AG09309 (cell line): ENCODE measurements at regions not wholly inside any gene's neighbourhood (a gene's known extent, or its start where the extent isn't known, plus 50 kb on each side); places are given as distances from the start of the nearest gene placed in this dataset.
"Not testable (repeated sequence)": the region's sequence is repeated elsewhere in the genome, so short reads cannot be mapped to it uniquely, and the experiment has no call there.

Experiments used
- DNase-seq: peaks from one replicate; pipeline ENCODE4 v3.0.0-alpha.2; 2010; ENCODE audit warnings: low read depth
- H3K4me3 ChIP-seq: 2 replicates; pipeline ENCODE4 v1.5.1; 2011; ENCODE audit warnings: mild to moderate bottlenecking, low read depth, low read length, moderate library complexity; ENCODE audit not compliant: control insufficient read depth
- TF ChIP-seq, protein P1 (sequence below): IDR thresholded peaks from 2 replicates; pipeline ENCODE4 v1.5.1; 2011; ENCODE audit warnings: mild to moderate bottlenecking, low read depth, low read length, inconsistent platforms; ENCODE audit not compliant: insufficient read depth, control insufficient read depth; ENCODE audit errors: missing control alignments

DNA sequence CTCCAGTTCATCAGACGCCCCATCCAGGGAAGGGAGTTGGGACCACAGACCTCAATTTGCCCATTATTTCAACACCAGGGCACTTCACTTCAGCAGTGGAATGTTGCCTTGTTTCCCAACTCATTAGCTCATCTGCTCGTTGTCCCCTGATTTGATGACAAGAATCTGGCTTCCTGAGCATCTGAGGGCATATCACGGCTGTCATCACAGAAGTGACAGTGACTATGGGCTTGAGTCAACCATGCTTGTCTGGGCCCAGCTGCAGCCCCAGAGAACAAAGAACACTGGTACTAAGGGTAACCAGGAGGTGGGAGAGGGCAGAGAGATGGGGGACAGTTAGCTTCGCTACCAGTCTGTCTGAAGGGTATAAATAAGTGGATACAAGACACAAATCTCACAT lies 266.0 kb upstream of the SDK2 start:
- no peak overlapping the region for H3K4me3 ChIP-seq
- DNase-seq, result no peak
- TF ChIP-seq, protein P1, sequence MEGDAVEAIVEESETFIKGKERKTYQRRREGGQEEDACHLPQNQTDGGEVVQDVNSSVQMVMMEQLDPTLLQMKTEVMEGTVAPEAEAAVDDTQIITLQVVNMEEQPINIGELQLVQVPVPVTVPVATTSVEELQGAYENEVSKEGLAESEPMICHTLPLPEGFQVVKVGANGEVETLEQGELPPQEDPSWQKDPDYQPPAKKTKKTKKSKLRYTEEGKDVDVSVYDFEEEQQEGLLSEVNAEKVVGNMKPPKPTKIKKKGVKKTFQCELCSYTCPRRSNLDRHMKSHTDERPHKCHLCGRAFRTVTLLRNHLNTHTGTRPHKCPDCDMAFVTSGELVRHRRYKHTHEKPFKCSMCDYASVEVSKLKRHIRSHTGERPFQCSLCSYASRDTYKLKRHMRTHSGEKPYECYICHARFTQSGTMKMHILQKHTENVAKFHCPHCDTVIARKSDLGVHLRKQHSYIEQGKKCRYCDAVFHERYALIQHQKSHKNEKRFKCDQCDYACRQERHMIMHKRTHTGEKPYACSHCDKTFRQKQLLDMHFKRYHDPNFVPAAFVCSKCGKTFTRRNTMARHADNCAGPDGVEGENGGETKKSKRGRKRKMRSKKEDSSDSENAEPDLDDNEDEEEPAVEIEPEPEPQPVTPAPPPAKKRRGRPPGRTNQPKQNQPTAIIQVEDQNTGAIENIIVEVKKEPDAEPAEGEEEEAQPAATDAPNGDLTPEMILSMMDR, result no peak

DNA sequence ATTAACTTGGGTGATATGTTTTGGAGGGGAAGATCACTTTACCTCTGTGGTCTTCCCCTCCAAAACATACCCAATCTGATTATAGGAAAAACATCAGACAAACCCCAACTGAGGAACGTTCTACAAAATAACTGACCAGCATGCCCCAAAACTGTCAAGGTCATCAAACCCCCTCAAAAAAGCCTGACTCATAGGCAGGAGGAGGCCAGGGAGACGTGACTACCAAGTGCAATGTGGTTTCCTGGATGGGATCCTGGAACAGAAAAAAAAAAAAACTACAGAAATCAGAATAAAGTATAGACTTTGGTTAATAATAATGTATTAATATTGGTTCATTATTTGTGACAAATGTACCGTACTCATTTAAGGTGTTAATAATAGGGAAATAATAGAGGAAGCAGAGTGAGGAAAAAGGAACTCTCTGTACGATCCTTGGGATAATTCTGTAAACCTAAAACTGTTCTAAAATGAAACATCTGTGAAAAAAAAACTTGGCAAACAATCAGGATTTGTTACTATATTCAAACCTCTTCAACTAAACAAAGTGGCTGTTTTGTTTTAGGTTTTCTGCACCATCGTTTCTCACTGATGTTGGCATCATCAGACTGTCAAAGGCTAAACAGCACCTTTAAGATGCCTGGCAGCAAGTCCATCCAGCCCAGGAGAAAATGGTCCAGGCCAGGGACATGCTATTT lies 266.7 kb upstream of the SDK2 start:
- no peak for DNase-seq
- TF ChIP-seq, protein P1, result no peak

DNA sequence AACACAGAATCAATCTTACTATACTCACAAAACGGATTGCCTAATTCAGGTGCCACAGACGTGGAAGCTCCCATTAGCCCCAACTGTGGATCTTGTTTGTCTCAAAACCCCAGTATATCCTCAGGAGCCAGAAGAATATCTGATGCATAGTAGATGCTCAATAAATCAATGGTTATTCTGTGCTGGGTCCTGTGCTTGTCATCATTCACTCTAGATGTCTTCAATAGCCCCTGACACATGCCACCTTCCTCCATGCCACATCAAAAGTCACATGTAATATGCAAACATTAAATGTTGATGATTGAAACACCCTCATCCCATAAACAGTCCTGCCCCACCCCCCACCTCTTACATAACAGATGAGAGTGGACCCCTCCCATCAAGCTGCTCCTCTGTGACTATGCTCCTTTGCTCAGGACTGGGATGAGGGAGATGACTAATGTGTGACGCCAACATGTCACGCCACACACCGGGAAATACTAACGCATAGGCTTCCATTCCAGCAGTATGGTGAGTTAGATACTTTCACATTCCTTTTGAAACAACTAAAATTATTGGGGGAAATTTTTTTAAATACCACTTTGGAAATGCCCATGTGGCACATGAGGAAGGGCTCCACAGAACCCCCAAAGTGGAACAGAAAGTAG lies 267.6 kb upstream of the SDK2 start:
- no peak overlapping the region for H3K4me3 ChIP-seq
- no peak for DNase-seq
- TF ChIP-seq, protein P1, result no peak

More for the DNA sequence above, 266.7 kb upstream of the SDK2 start:
- no peak overlapping the region for H3K4me3 ChIP-seq

DNA sequence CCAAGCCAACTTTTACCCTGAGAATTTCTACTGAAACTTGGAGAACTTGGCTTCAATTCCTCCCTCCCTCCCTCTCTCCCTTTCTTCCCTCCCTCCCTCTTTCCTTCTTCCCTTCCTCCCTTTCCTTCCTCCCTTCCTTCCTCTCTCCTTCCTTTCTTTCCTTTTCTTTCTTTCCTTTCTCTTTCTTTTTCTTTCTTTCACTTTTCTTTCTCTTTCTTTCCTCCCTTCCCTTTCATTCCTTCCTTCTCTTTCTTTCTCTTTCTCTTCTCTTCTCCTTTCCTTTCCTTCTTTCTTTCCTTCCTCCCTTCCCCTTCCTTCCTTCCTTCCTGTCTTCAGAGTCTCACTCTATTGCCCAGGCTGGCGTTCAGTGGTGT lies 268.1 kb upstream of the SDK2 start:
- DNase-seq, result no peak
- TF ChIP-seq, protein P1, result no peak

DNA sequence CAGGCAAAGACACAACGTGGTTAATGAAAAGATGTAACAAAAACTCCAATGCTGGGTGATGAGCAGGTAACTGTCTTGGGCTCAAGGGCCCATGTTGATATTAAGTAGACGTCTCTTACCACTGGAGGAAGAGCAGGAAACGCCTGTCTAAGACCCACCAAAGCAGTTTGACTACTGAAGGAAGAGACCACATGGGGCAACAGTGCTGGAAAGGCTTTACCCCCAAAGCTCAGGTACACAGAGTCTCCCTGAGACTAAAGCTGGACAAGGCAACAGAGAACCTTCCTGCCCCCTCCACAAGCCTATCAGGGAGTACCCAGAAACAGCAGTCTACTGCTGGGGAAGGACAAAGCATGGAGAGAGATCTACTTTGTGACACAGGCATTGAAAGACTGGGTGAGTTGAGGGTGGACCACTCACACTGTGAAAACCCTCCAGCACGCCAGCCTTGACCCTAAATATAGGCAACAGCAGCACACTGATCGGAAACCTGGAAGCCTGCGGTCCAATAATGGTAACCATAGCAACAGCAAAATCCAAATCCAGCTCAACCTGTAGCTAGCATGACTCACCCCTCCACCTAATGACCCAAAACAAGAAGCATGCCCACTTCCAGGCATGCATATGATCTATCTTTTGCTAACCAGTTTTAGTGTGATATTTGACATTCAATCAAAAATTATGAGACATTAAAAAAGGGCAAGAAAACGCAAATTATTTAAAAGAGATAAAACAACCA lies 270.5 kb upstream of the SDK2 start:
- TF ChIP-seq, protein P1, result no peak
- H3K4me3 ChIP-seq, result no peak overlapping the region
- DNase-seq, result no peak

More for the DNA sequence above, 268.1 kb upstream of the SDK2 start:
- H3K4me3 ChIP-seq, result no peak overlapping the region

DNA sequence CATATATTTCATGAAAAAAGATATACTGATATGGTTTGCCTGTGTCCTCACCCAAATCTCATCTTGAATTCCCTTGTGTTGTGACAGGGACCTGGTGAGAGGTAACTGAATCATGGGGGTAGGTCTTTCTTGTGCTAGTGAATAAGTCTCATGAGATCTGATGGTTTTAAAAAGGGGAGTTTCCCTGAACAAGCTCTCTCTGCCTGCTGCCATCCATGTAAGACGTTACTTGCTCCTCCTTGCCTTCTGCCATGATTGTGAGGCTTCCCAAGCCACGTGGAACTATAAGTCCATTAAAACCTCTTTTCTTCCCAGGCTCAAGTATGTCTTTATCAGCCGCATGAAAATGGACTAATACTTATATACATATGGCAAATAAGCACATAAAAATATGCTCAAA lies 274.8 kb upstream of the SDK2 start:
- not testable (repeated sequence) for H3K4me3 ChIP-seq, DNase-seq

DNA sequence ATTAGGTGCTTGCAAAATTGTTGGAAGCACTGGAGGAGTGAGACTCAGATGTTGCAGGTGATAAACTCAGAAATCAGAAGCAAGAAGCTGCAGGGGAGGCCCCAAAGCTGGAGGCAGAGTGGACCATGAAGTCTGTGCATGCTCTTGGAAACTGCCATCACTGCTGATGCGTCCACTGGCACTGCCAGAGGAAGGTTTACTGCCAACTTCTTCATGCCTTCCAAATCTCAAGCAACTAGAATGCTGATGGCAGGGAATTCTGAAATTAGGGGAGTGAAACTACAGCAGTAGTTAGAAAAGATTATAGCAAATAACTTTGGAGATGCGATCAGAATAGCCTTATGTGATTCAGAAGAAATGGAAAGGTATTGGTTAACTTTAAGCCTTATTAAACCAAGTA lies 277.1 kb upstream of the SDK2 start:
- no peak overlapping the region for H3K4me3 ChIP-seq
- TF ChIP-seq, protein P1, result no peak
- DNase-seq, result no peak
